CD4-positive, alpha-beta T cell treated with Interferon alpha-2 for 1 hour (primary cell): ENCODE measurements at regions not wholly inside any gene's neighbourhood (a gene's known extent, or its start where the extent isn't known, plus 50 kb on each side); places are given as distances from the start of the nearest gene placed in this dataset.
"Not testable (repeated sequence)": the region's sequence is repeated elsewhere in the genome, so short reads cannot be mapped to it uniquely, and the experiment has no call there.

Source experiments
- DNase-seq, 2 donors: peaks; one replicate each; pipeline ENCODE4 v3.0.0-alpha.2; 2020 to 2022

GRCh38 chr13:44778761-44779484 is 202.8 kb upstream of the TSC22D1 start:
- DNase-seq: no peak

- DNase-seq: not testable (repeated sequence)
These were observed 199.2 kb upstream of the TSC22D1 start for GRCh38 chr13:44775290-44775689.

GRCh38 chr13:44770951-44771350 is 194.8 kb upstream of the TSC22D1 start:
- DNase-seq: no peak

GRCh38 chr13:44769686-44770085 is 193.6 kb upstream of the TSC22D1 start:
- no peak for DNase-seq

GRCh38 chr13:44768775-44769581 is 192.8 kb upstream of the TSC22D1 start:
- no peak for DNase-seq

- peak in 1 of 2 donors; percentile 41 for DNase-seq
These were observed 192.1 kb upstream of the TSC22D1 start for GRCh38 chr13:44768239-44768638.

- no peak for DNase-seq
These were observed 188.9 kb upstream of the TSC22D1 start for GRCh38 chr13:44765001-44765471.

GRCh38 chr13:44764302-44764692 is 188.2 kb upstream of the TSC22D1 start:
- DNase-seq: no peak

- DNase-seq: no peak
These were observed 187.6 kb upstream of the TSC22D1 start for GRCh38 chr13:44763615-44764301.

- DNase-seq: no peak
These were observed 186.8 kb upstream of the TSC22D1 start for GRCh38 chr13:44762911-44763310.

GRCh38 chr13:44760434-44760833 is 184.3 kb upstream of the TSC22D1 start:
- DNase-seq: no peak

- DNase-seq: no peak
These were observed 183.5 kb upstream of the TSC22D1 start for GRCh38 chr13:44759384-44760360.

- DNase-seq: no peak
These were observed 182.7 kb upstream of the TSC22D1 start for GRCh38 chr13:44758630-44759383.

GRCh38 chr13:44757671-44758070 is 181.5 kb upstream of the TSC22D1 start:
- DNase-seq: no peak

GRCh38 chr13:44756276-44756810 is 180.2 kb upstream of the TSC22D1 start:
- no peak for DNase-seq

GRCh38 chr13:44755872-44756271 is 179.7 kb upstream of the TSC22D1 start:
- DNase-seq: no peak

- DNase-seq: no peak
These were observed 176.0 kb upstream of the TSC22D1 start for GRCh38 chr13:44752164-44752563.

GRCh38 chr13:44750630-44751029 is 174.5 kb upstream of the TSC22D1 start:
- no peak for DNase-seq

GRCh38 chr13:44749906-44750305 is 173.8 kb upstream of the TSC22D1 start:
- no peak for DNase-seq

GRCh38 chr13:44748439-44748838 is 172.3 kb upstream of the TSC22D1 start:
- DNase-seq: no peak

GRCh38 chr13:44747179-44747578 is 171.0 kb upstream of the TSC22D1 start:
- DNase-seq: no peak
